GM21360 (cell line): ENCODE measurements at regions not wholly inside any gene's neighbourhood (a gene's known extent, or its start where the extent isn't known, plus 50 kb on each side); places are given as distances from the start of the nearest gene placed in this dataset.

Source experiments
- ATAC-seq: cut with Tn5 transposase; IDR thresholded peaks from one replicate; pipeline ENCODE4 v1.9.1; 2021; ENCODE audit warnings: mild to moderate bottlenecking, moderate library complexity; ENCODE audit not compliant: unreplicated experiment

- ATAC-seq: no peak
These were observed 50.2 kb upstream of the LRP8 start for GRCh38 chr1:53378061-53378460.

GRCh38 chr1:53378932-53379661 is 51.2 kb upstream of the LRP8 start:
- ATAC-seq: no peak

- ATAC-seq: no peak
These were observed 51.8 kb upstream of the LRP8 start for GRCh38 chr1:53379662-53380002.

GRCh38 chr1:53380296-53380695 is 52.4 kb upstream of the LRP8 start:
- no peak for ATAC-seq

GRCh38 chr1:53381790-53382401 is 54.0 kb upstream of the LRP8 start:
- no peak for ATAC-seq

- no peak for ATAC-seq
These were observed 55.4 kb upstream of the LRP8 start for GRCh38 chr1:53383136-53383870.

GRCh38 chr1:53384796-53385195 is 56.9 kb upstream of the LRP8 start:
- ATAC-seq: no peak

- ATAC-seq: no peak
These were observed 57.7 kb upstream of the LRP8 start for GRCh38 chr1:53385276-53386225.

- no peak for ATAC-seq
These were observed 61.1 kb upstream of the LRP8 start for GRCh38 chr1:53388963-53389362.

GRCh38 chr1:53390261-53390660 is 62.4 kb upstream of the LRP8 start:
- ATAC-seq: no peak

- ATAC-seq: no peak
These were observed 62.9 kb upstream of the LRP8 start for GRCh38 chr1:53390736-53391135.

- ATAC-seq: no peak
These were observed 63.4 kb upstream of the LRP8 start for GRCh38 chr1:53391296-53391695.

- no peak for ATAC-seq
These were observed 64.1 kb upstream of the LRP8 start for GRCh38 chr1:53391982-53392381.

- ATAC-seq: no peak
These were observed 64.6 kb upstream of the LRP8 start for GRCh38 chr1:53392460-53392859.

GRCh38 chr1:53393325-53393792 is 65.5 kb upstream of the LRP8 start:
- ATAC-seq: peak; percentile 64

- no peak for ATAC-seq
These were observed 64.9 kb upstream of the DMRTB1 start for GRCh38 chr1:53394306-53394705.

GRCh38 chr1:53395671-53396215 is 63.5 kb upstream of the DMRTB1 start:
- ATAC-seq: no peak

- no peak for ATAC-seq
These were observed 62.5 kb upstream of the DMRTB1 start for GRCh38 chr1:53396573-53397268.

GRCh38 chr1:53398091-53398490 is 61.1 kb upstream of the DMRTB1 start:
- no peak for ATAC-seq
